Natural killer cell (primary cell): ENCODE measurements at regions not wholly inside any gene's neighbourhood (a gene's known extent, or its start where the extent isn't known, plus 50 kb on each side); places are given as distances from the start of the nearest gene placed in this dataset.

ENCODE experiments used
- ATAC-seq, 3 donors: fragments of 150-1000 bp in 2 of 3; fragments of 200-7000 bp in 1 of 3; cut with Tn5 transposase; 1 replicate in 1 of 3; 2 replicates in 2 of 3; pipeline ENCODE4 v1.10.0; 2021; ENCODE audit warnings: mild to moderate bottlenecking in 2 of 3, moderate library complexity in 2 of 3
- DNase-seq, 2 donors: peaks; one replicate each; pipeline versions ENCODE4 v3.0.0 to v3.0.0-alpha.2; 2013 to 2021; ENCODE audit warnings: mixed read lengths in 1 of 2
- H3K27ac ChIP-seq: one replicate; pipeline ENCODE4 v1.5.1; 2013; ENCODE audit warnings: mild to moderate bottlenecking, low read length
- H3K27me3 ChIP-seq: one replicate; pipeline ENCODE4 v1.6.1; 2013; ENCODE audit warnings: low read length; ENCODE audit not compliant: control insufficient read depth, insufficient read depth
- H3K36me3 ChIP-seq: one replicate; pipeline ENCODE4 v1.6.1; 2013; ENCODE audit warnings: low read length; ENCODE audit not compliant: control insufficient read depth, insufficient read depth
- H3K4me1 ChIP-seq: one replicate; pipeline ENCODE4 v1.6.1; 2013; ENCODE audit warnings: low read length; ENCODE audit not compliant: control insufficient read depth, insufficient read depth
- H3K4me3 ChIP-seq: one replicate; pipeline ENCODE4 v1.5.1; 2013; ENCODE audit warnings: low read length
- H3K9me3 ChIP-seq: one replicate; pipeline ENCODE4 v1.6.1; 2013; ENCODE audit warnings: low read length; ENCODE audit not compliant: control insufficient read depth, insufficient read depth
- H3K27ac Mint-ChIP-seq, 2 donors: one replicate each; pipeline ENCODE4 v1.8.0; 2022; ENCODE audit warnings: mild to moderate bottlenecking in 2 of 2, mixed read lengths in 2 of 2, moderate library complexity in 1 of 2
- H3K27me3 Mint-ChIP-seq, 2 donors: one replicate each; pipeline ENCODE4 v1.8.0; 2022; ENCODE audit warnings: low read depth in 2 of 2, mixed read lengths in 2 of 2
- H3K36me3 Mint-ChIP-seq: one replicate; pipeline ENCODE4 v1.8.0; 2022; ENCODE audit warnings: mixed read lengths
- H3K4me1 Mint-ChIP-seq, 2 donors: one replicate each; pipeline ENCODE4 v1.8.0; 2022; ENCODE audit warnings: mixed read lengths in 2 of 2
- H3K4me3 Mint-ChIP-seq: one replicate; pipeline ENCODE4 v1.8.0; 2022; ENCODE audit warnings: mild to moderate bottlenecking, moderate library complexity, mixed read lengths
- H3K9me3 Mint-ChIP-seq, 2 donors: one replicate each; pipeline ENCODE4 v1.8.0; 2022; ENCODE audit warnings: mixed read lengths in 2 of 2
- WGBS: methylation state at CpG from one replicate; pipeline ENCODE4 v1.1.7; 2013; ENCODE audit warnings: missing lambda C conversion rate; ENCODE audit not compliant: insufficient coverage; 5-methylcytosine and 5-hydroxymethylcytosine counted together
- intact Hi-C: fragments of 100-400 bp; cut with micrococcal nuclease; formaldehyde crosslinking; loops from one replicate; pipeline ENCODE4 v1.14.2; 2022
- TF ChIP-seq, protein P1 (sequence below): fragments of 200-600 bp; IDR thresholded peaks from one replicate; pipeline ENCODE4 v1.8.0; 2022; ENCODE audit warnings: antibody characterized with exemption

DNA sequence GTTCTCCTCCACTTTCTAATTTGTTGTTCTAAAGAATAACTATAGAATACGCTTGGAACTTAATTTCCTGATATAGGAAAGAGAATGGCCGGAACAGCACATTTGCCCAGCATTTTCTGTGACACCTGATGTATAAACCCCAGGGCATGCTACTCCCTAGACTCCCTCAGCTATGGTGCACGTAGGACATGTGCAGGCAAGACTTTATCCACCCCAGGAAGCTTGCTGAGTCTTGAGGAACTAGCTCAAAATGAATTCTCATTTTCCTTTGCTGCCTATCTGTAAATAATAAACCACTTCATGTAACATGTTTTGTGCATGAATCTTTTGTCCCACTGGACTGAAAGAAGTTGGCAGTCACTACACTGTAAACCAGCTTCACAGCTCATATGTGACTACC, 535.8 kb upstream of the SLITRK1 start:
- no peak overlapping the region for H3K4me3 Mint-ChIP-seq
- no peaks in the 10 kb centered on the region for H3K4me1 Mint-ChIP-seq
- no peaks in the 10 kb centered on the region for H3K27me3 ChIP-seq
- H3K36me3 ChIP-seq, result no peaks in the 10 kb centered on the region
- no peak overlapping the region for H3K27ac Mint-ChIP-seq
- no peaks in the 10 kb centered on the region for H3K27me3 Mint-ChIP-seq
- TF ChIP-seq, protein P1, sequence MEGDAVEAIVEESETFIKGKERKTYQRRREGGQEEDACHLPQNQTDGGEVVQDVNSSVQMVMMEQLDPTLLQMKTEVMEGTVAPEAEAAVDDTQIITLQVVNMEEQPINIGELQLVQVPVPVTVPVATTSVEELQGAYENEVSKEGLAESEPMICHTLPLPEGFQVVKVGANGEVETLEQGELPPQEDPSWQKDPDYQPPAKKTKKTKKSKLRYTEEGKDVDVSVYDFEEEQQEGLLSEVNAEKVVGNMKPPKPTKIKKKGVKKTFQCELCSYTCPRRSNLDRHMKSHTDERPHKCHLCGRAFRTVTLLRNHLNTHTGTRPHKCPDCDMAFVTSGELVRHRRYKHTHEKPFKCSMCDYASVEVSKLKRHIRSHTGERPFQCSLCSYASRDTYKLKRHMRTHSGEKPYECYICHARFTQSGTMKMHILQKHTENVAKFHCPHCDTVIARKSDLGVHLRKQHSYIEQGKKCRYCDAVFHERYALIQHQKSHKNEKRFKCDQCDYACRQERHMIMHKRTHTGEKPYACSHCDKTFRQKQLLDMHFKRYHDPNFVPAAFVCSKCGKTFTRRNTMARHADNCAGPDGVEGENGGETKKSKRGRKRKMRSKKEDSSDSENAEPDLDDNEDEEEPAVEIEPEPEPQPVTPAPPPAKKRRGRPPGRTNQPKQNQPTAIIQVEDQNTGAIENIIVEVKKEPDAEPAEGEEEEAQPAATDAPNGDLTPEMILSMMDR, result no peak
- no peak for ATAC-seq
- no peaks in the 10 kb centered on the region for H3K9me3 ChIP-seq
- intact Hi-C loops, result no loop called here
- no peaks in the 10 kb centered on the region for H3K36me3 Mint-ChIP-seq
- no peak overlapping the region for H3K4me3 ChIP-seq
- WGBS, result 54% methylated on average over 3 of the region's 3 CpGs
- H3K4me1 ChIP-seq, result no peaks in the 10 kb centered on the region
- no peak overlapping the region for H3K27ac ChIP-seq
- no peak for DNase-seq
- H3K9me3 Mint-ChIP-seq, result peaks cover 21 to 25% of the 10 kb centered on the region in 2 donors

DNA sequence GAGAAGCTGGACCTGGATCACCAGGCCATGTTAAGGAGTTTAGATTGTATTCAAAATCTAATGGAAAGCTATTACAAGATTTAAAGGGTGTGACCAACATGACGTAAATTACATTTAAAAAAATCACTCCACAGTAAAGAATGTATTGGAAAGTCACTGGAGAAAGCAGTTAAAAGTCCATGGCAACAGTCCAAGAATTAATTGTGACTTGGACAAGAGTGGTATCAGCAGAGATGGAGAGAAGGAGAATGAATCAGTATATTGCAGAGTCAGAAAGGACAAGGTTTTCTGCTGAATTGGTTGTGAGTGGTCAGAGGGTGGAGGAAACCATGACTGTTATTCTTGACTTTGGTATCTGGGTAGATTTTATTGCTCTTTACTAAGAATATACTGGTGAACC, 535.1 kb upstream of the SLITRK1 start:
- Mint-ChIP-seq H3K9me3 (peaks cover 19 to 25% of the 10 kb centered on the region in 2 donors), H3K4me3 (no peak overlapping the region), H3K27ac (no peak overlapping the region), H3K4me1 (no peaks in the 10 kb centered on the region), H3K36me3 (no peaks in the 10 kb centered on the region), H3K27me3 (no peaks in the 10 kb centered on the region)
- DNase-seq (no peak), ATAC-seq (no peak)
- TF ChIP-seq, protein P1, result no peak
- intact Hi-C loops, result no loop called here
- H3K36me3 ChIP-seq, result no peaks in the 10 kb centered on the region
- no peaks in the 10 kb centered on the region for H3K27me3 ChIP-seq
- no peak overlapping the region for H3K27ac ChIP-seq
- no peaks in the 10 kb centered on the region for H3K9me3 ChIP-seq
- WGBS, result no CpG with 5 or more reads among the region's 1 CpG
- H3K4me3 ChIP-seq, result no peak overlapping the region
- no peaks in the 10 kb centered on the region for H3K4me1 ChIP-seq

DNA sequence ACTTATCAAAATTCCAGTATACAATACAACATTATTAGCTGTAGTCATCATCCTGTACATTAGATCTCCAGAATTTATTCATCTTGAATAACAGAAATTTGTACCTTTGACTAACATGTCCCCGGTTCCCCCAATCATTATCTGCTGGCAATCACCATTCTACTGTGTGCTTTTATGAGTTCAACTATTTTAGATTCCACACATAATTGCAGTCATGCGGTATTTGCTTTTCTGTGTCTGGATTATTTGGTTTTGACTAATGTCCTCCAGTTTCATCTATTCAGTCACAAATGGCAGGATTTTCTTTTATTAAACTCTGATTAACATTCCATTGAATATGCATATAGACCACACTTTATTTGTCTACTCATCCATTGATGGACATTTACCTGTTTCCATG, 530.7 kb upstream of the SLITRK1 start:
- Mint-ChIP-seq H3K27ac (no peak overlapping the region), H3K4me3 (no peak overlapping the region)

DNA sequence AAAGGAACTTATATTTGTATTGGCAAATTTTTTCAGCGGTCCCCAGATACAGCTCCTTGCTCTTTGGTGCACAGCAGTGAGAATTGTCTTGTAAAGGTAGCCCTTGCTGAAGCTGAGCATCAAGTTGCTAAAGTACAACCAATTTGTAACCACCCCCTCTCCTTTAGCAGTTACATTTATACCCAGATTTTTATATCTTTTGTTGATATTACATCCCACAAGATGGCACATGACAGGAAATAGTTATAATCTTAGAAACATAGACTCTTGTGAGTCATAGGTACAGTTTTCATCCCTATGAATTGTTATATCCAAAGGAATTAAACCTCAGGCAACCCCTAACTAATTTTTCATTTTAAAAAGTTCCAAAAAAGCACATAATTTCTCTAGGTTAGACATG, 523.0 kb upstream of the SLITRK1 start:
- no peak overlapping the region for H3K27ac ChIP-seq
- Mint-ChIP-seq H3K9me3 (peaks cover 13 to 16% of the 10 kb centered on the region in 2 donors), H3K27ac (no peak overlapping the region), H3K27me3 (no peaks in the 10 kb centered on the region), H3K4me1 (no peaks in the 10 kb centered on the region), H3K4me3 (no peak overlapping the region), H3K36me3 (no peaks in the 10 kb centered on the region)
- H3K4me3 ChIP-seq, result no peak overlapping the region
- WGBS, result 86% methylated on average over 1 of the region's 1 CpG
- H3K9me3 ChIP-seq, result no peaks in the 10 kb centered on the region
- no peak for DNase-seq
- no peaks in the 10 kb centered on the region for H3K4me1 ChIP-seq
- TF ChIP-seq, protein P1, result no peak
- H3K36me3 ChIP-seq, result no peaks in the 10 kb centered on the region
- intact Hi-C loops, result no loop called here
- ATAC-seq, result no peak
- H3K27me3 ChIP-seq, result no peaks in the 10 kb centered on the region

More for the DNA sequence above, 530.7 kb upstream of the SLITRK1 start:
- WGBS, result 100% methylated on average over 2 of the region's 2 CpGs
- no peak overlapping the region for H3K4me3 ChIP-seq
- H3K27me3 Mint-ChIP-seq, result no peaks in the 10 kb centered on the region
- TF ChIP-seq, protein P1, result no peak
- no peaks in the 10 kb centered on the region for H3K4me1 ChIP-seq
- H3K27me3 ChIP-seq, result no peaks in the 10 kb centered on the region
- H3K9me3 Mint-ChIP-seq, result peaks cover 7 to 12% of the 10 kb centered on the region in 2 donors
- no peaks in the 10 kb centered on the region for H3K4me1 Mint-ChIP-seq
- DNase-seq (no peak), ATAC-seq (no peak)
- intact Hi-C loops, result no loop called here
- no peaks in the 10 kb centered on the region for H3K9me3 ChIP-seq
- H3K27ac ChIP-seq, result no peak overlapping the region
- H3K36me3 ChIP-seq, result no peaks in the 10 kb centered on the region
- H3K36me3 Mint-ChIP-seq, result no peaks in the 10 kb centered on the region
